H1 (cell line): ENCODE measurements at regions not wholly inside any gene's neighbourhood (a gene's known extent, or its start where the extent isn't known, plus 50 kb on each side); places are given as distances from the start of the nearest gene placed in this dataset.

ENCODE experiments used
- CTCF ChIA-PET: fragments of 300-600 bp; sonication (Branson Sonifier 250); formaldehyde crosslinking; loops from one replicate; lab custom pipeline; 2021; ENCODE audit not compliant: partially characterized antibody; lab: Charles Lee
- POLR2A ChIA-PET: fragments of 300-600 bp; sonication (Branson Sonifier 250); formaldehyde crosslinking; loops from one replicate; lab custom pipeline; 2021; ENCODE audit warnings: inconsistent platforms; ENCODE audit not compliant: partially characterized antibody; lab: Charles Lee
- DNase-seq, 2 experiments: peaks; one replicate each; pipeline versions ENCODE4 v3.0.0 to v3.0.0-alpha.2; 2010 to 2022; ENCODE audit warnings: low spot score in 2 of 2, low read depth in 1 of 2, mixed read lengths in 1 of 2
- FAIRE-seq: peaks from 2 replicates; lab custom pipeline; 2011; peaks lifted over from hg19 to GRCh38; lab: Jason Lieb, UNC
- H2AFZ ChIP-seq: 2 replicates; pipeline ENCODE4 v1.8.1; 2012; ENCODE audit warnings: low read length, inconsistent platforms
- H2AK5ac ChIP-seq: 2 replicates; pipeline ENCODE4 v1.6.1; 2013; ENCODE audit warnings: low read depth, low read length
- H2BK120ac ChIP-seq: replicated peaks from 2 replicates; pipeline ENCODE3; 2013; ENCODE audit warnings: low read depth, low read length, inconsistent platforms
- H2BK12ac ChIP-seq: 2 replicates; pipeline ENCODE4 v1.6.1; 2013; ENCODE audit warnings: low read depth, low read length
- H2BK15ac ChIP-seq: 2 replicates; pipeline ENCODE4 v1.6.1; 2013; ENCODE audit warnings: low read length
- H2BK20ac ChIP-seq: 2 replicates; pipeline ENCODE4 v1.6.1; 2013; ENCODE audit warnings: low read length
- H2BK5ac ChIP-seq: 2 replicates; pipeline ENCODE4 v1.6.1; 2013; ENCODE audit warnings: low read depth, low read length
- H3K14ac ChIP-seq: 2 replicates; pipeline ENCODE4 v1.6.1; 2013; ENCODE audit warnings: inconsistent platforms; ENCODE audit not compliant: insufficient read length
- H3K18ac ChIP-seq: 2 replicates; pipeline ENCODE4 v1.6.1; 2013; ENCODE audit warnings: low read length; ENCODE audit errors: extremely low read depth
- H3K23ac ChIP-seq: 2 replicates; pipeline ENCODE4 v1.6.1; 2013; ENCODE audit warnings: inconsistent platforms; ENCODE audit not compliant: insufficient read length
- H3K23me2 ChIP-seq: 2 replicates; pipeline ENCODE4 v1.6.1; 2013; ENCODE audit warnings: low read depth, low read length
- H3K27ac ChIP-seq: 2 replicates; pipeline ENCODE4 v1.6.1; 2011; ENCODE audit warnings: low read depth, low read length, inconsistent platforms
- H3K27me3 ChIP-seq, 4 experiments: replicated peaks in 1 of 4; 1 replicate in 1 of 4; 2 replicates in 3 of 4; pipeline versions ENCODE4 v1.6.1 to v1.8.1; 2011 to 2013; ENCODE audit warnings: low read length in 3 of 4, mild to moderate bottlenecking in 3 of 4, inconsistent platforms in 2 of 4, mixed read lengths in 2 of 4, moderate library complexity in 1 of 4; ENCODE audit not compliant: control insufficient read depth in 3 of 4, insufficient read depth in 3 of 4; ENCODE audit errors: extremely low read depth in 1 of 4
- H3K36me3 ChIP-seq, 4 experiments: 2 replicates each; pipeline versions ENCODE4 v1.6.1 to v1.8.1; 2011 to 2013; ENCODE audit warnings: mild to moderate bottlenecking in 4 of 4, low read length in 3 of 4, moderate library complexity in 2 of 4, control low read depth in 1 of 4, inconsistent platforms in 1 of 4; ENCODE audit not compliant: insufficient read depth in 4 of 4, control insufficient read depth in 2 of 4
- H3K4ac ChIP-seq: replicated peaks from 2 replicates; pipeline ENCODE3; 2013; ENCODE audit warnings: low read length, low read depth, mixed read lengths, inconsistent platforms; ENCODE audit not compliant: insufficient read length
- H3K4me1 ChIP-seq, 4 experiments: replicated peaks in 1 of 4; 1 replicate in 1 of 4; 2 replicates in 3 of 4; pipeline versions ENCODE4 v1.6.1 to v1.8.1; 2011 to 2013; ENCODE audit warnings: low read length in 3 of 4, inconsistent platforms in 2 of 4, mixed read lengths in 1 of 4; ENCODE audit not compliant: insufficient read depth in 4 of 4, control insufficient read depth in 3 of 4
- H3K4me2 ChIP-seq, 2 experiments: 2 replicates each; pipeline versions ENCODE4 v1.6.1 to v1.8.1; 2011 to 2013; ENCODE audit warnings: low read depth in 2 of 2, low read length in 2 of 2, control low read depth in 1 of 2, inconsistent platforms in 1 of 2, mild to moderate bottlenecking in 1 of 2; ENCODE audit not compliant: insufficient read depth in 1 of 2
- H3K4me3 ChIP-seq, 4 experiments: fragments of 200-600, 300-600 bp in 1 of 4; sonication (generic), shearing (Covaris generic), sonication (Bioruptor Twin) in 1 of 4; 2 replicates each; pipeline versions ENCODE4 v1.5.1 to v1.8.1; 2011 to 2016; ENCODE audit warnings: low read length in 4 of 4, low read depth in 3 of 4, control low read depth in 2 of 4, inconsistent platforms in 2 of 4, mild to moderate bottlenecking in 2 of 4, mixed read lengths in 1 of 4, moderate library complexity in 1 of 4; ENCODE audit not compliant: insufficient read depth in 2 of 4; ENCODE audit errors: extremely low read depth in 1 of 4
- H3K56ac ChIP-seq: replicated peaks from 2 replicates; pipeline ENCODE3; 2013; ENCODE audit warnings: low read depth, mild to moderate bottlenecking, mixed read lengths, low read length, inconsistent platforms; ENCODE audit not compliant: insufficient read length
- H3K79me1 ChIP-seq: 2 replicates; pipeline ENCODE4 v1.6.1; 2013; ENCODE audit warnings: low read depth, low read length, control low read depth
- H3K79me2 ChIP-seq, 2 experiments: 2 replicates each; pipeline versions ENCODE4 v1.6.1 to v1.8.1; 2012 to 2013; ENCODE audit warnings: low read length in 2 of 2, mild to moderate bottlenecking in 2 of 2, inconsistent platforms in 1 of 2; ENCODE audit not compliant: insufficient read depth in 2 of 2, control insufficient read depth in 1 of 2
- H3K9ac ChIP-seq, 4 experiments: replicated peaks in 1 of 4; 1 replicate in 1 of 4; 2 replicates in 3 of 4; pipeline versions ENCODE4 v1.6.1 to v1.8.1; 2011 to 2013; ENCODE audit warnings: low read depth in 3 of 4, low read length in 3 of 4, control low read depth in 2 of 4, mild to moderate bottlenecking in 2 of 4, moderate library complexity in 2 of 4, inconsistent platforms in 1 of 4; ENCODE audit errors: extremely low read depth in 1 of 4
- H3K9me3 ChIP-seq, 2 experiments: 2 replicates each; pipeline versions ENCODE4 v1.6.1 to v1.8.1; 2012 to 2013; ENCODE audit warnings: mild to moderate bottlenecking in 2 of 2, moderate library complexity in 2 of 2, control low read depth in 1 of 2, inconsistent platforms in 1 of 2, low read depth in 1 of 2, low read length in 1 of 2, mixed read lengths in 1 of 2; ENCODE audit not compliant: insufficient read depth in 2 of 2
- H4K20me1 ChIP-seq, 2 experiments: replicated peaks in 1 of 2; 2 replicates each; pipeline versions ENCODE3 to v1.8.1; 2011 to 2013; ENCODE audit warnings: inconsistent platforms in 2 of 2, low read length in 2 of 2, mild to moderate bottlenecking in 1 of 2; ENCODE audit not compliant: insufficient read depth in 2 of 2, control insufficient read depth in 1 of 2
- H4K5ac ChIP-seq: 2 replicates; pipeline ENCODE4 v1.6.1; 2013; ENCODE audit warnings: low read length, low read depth, mixed read lengths, inconsistent platforms; ENCODE audit not compliant: insufficient read length
- H4K8ac ChIP-seq: 2 replicates; pipeline ENCODE4 v1.8.0; 2013; ENCODE audit warnings: mild to moderate bottlenecking, moderate library complexity, low read length, inconsistent platforms; ENCODE audit not compliant: insufficient read depth; ENCODE audit errors: extremely low read depth
- H4K91ac ChIP-seq: replicated peaks from 2 replicates; pipeline ENCODE3; 2013; ENCODE audit warnings: low read length, mixed read lengths, inconsistent platforms; ENCODE audit not compliant: insufficient read length
- GABPA ChIP-seq: IDR thresholded peaks from 2 replicates; pipeline ENCODE4 v1.6.1; 2011; ENCODE audit warnings: mild to moderate bottlenecking, low read length, moderate library complexity, borderline replicate concordance; ENCODE audit not compliant: insufficient read depth
- JUN ChIP-seq: IDR thresholded peaks from 2 replicates; pipeline ENCODE4 v1.6.1; 2011; ENCODE audit warnings: low read depth, mild to moderate bottlenecking, improper control_type of control experiment, low read length
- NRF1 ChIP-seq: IDR thresholded peaks from 2 replicates; pipeline ENCODE4 v1.6.1; 2011; ENCODE audit warnings: mild to moderate bottlenecking, low read depth, low read length, improper control_type of control experiment
- PHF8 ChIP-seq: fragments of 200-600 bp; sonication (generic); conservative IDR thresholded peaks from 2 replicates; pipeline ENCODE4 v1.7.1; 2012; ENCODE audit warnings: low read depth, mild to moderate bottlenecking, inconsistent platforms, low read length, moderate library complexity
- POLR2A ChIP-seq, 2 experiments: IDR thresholded peaks; 1 replicate in 1 of 2; 2 replicates in 1 of 2; pipeline ENCODE4 v1.6.1; 2011; ENCODE audit warnings: low read depth in 2 of 2, low read length in 2 of 2, mild to moderate bottlenecking in 2 of 2; ENCODE audit errors: control extremely low read depth in 1 of 2
- TBP ChIP-seq: IDR thresholded peaks from 2 replicates; pipeline ENCODE4 v1.6.1; 2011; ENCODE audit warnings: low read depth, low read length, improper control_type of control experiment
- ZNF274 ChIP-seq: IDR thresholded peaks from 2 replicates; pipeline ENCODE4 v1.7.0; 2012; ENCODE audit warnings: low read length, borderline replicate concordance; ENCODE audit errors: extremely low read depth
- WGBS, 2 experiments: shearing (Covaris generic) in 1 of 2; methylation state at CpG; one replicate each; pipeline versions ENCODE4 v1.1.6 to v1.1.7; 2013 to 2015; ENCODE audit warnings: low lambda C conversion rate in 2 of 2, mixed read lengths in 2 of 2, inconsistent platforms in 1 of 2, low coverage in 1 of 2, missing lambda C conversion rate in 1 of 2; ENCODE audit not compliant: insufficient replicate concordance in 2 of 2, insufficient coverage in 1 of 2, insufficient read length in 1 of 2; ENCODE audit errors: extremely low coverage in 1 of 2, missing lambda C conversion rate in 1 of 2; 5-methylcytosine and 5-hydroxymethylcytosine counted together

- H3K23me2 ChIP-seq, result no peaks in the 10 kb centered on the region
- FAIRE-seq (no peak), DNase-seq (no peak)
- H2BK120ac ChIP-seq, result no peak overlapping the region
- H3K36me3 ChIP-seq, result no peaks in the 10 kb centered on the region
- H2BK15ac ChIP-seq, result no peak overlapping the region
- H4K8ac ChIP-seq, result no peak overlapping the region
- H2AFZ ChIP-seq, result no peak overlapping the region
- no peak overlapping the region for H2AK5ac ChIP-seq
- no peaks in the 10 kb centered on the region for H3K4me1 ChIP-seq
- no peaks in the 10 kb centered on the region for H3K79me2 ChIP-seq
- H3K27me3 ChIP-seq, result no peaks in the 10 kb centered on the region
- H2BK5ac ChIP-seq, result no peak overlapping the region
- no peak overlapping the region for H3K14ac ChIP-seq
- H4K5ac ChIP-seq, result no peak overlapping the region
- CTCF ChIA-PET, result interaction anchor here (0.8 kb wide), 1 partner anchor 11 kb away, joined by 3 read pairs; no protein-coding TSS in a partner anchor
- TF ChIP-seq NRF1 (no peak), JUN (no peak), POLR2A (IDR thresholded peaks at IDR 0.05; ENCODE audit: control extremely low read depth in 1 of 2, low read depth in 2 of 2, low read length in 2 of 2) (no peak), TBP (no peak), GABPA (no peak), PHF8 (no peak), ZNF274 (no peak)
- TF ChIP-seq, all 59 proteins: peak for 0
- Histone ChIP-seq H2BK20ac (no peak overlapping the region), H3K9me3 (no peaks in the 10 kb centered on the region), H4K20me1 (no peaks in the 10 kb centered on the region), H2BK12ac (no peak overlapping the region), H3K27ac (no peak overlapping the region), H3K23ac (no peak overlapping the region), H3K4me2 (no peak overlapping the region), H3K9ac (no peak overlapping the region), H3K18ac (no peak overlapping the region), H4K91ac (no peak overlapping the region), H3K79me1 (no peaks in the 10 kb centered on the region), H3K4ac (no peak overlapping the region), H3K4me3 (no peak overlapping the region), H3K56ac (no peak overlapping the region)
- POLR2A ChIA-PET, result no interaction called here
- 74% methylated on average over 4 of the region's 4 CpGs; no CpG with 5 or more reads in 1 of the 2 experiments for WGBS, 2 experiments
Observed at GRCh38 chr3:162218479-162218878, 721.9 kb downstream of the OTOL1 start.
